ENCODE measurements at regions not wholly inside any gene's neighbourhood (a gene's known extent, or its start where the extent isn't known, plus 50 kb on each side); places are given as distances from the start of the nearest gene placed in this dataset.

- DNase-seq (ENCODE audit: low read depth in 2 of 2) = no peak
Measured at GRCh38 chr10:111354859-111355258, 278.0 kb downstream of the ADRA2A start.

DNA sequence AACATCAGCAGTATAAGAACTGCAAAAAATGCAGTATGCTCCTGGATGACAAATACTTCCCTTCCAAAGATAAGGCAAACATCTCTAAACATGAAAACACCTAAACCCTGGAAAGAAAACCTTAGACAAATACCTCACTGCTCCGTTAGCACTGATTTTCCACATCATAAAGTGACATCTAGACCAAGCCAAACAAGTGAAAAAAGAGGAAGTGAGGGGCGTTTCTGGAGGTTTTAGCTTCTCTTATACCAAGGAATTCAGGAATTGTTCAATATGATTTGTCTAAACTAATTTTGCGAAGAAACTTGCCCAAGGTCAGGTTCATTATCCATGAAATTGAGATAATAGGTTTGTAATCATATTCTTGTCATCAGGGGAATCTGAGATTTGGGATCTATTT lies 279.7 kb downstream of the ADRA2A start:
- no peak for DNase-seq (ENCODE audit: low read depth in 2 of 2)

- no peak for DNase-seq (ENCODE audit: low read depth in 2 of 2)
Measured at GRCh38 chr10:111357859-111358258, 281.0 kb downstream of the ADRA2A start.

DNA sequence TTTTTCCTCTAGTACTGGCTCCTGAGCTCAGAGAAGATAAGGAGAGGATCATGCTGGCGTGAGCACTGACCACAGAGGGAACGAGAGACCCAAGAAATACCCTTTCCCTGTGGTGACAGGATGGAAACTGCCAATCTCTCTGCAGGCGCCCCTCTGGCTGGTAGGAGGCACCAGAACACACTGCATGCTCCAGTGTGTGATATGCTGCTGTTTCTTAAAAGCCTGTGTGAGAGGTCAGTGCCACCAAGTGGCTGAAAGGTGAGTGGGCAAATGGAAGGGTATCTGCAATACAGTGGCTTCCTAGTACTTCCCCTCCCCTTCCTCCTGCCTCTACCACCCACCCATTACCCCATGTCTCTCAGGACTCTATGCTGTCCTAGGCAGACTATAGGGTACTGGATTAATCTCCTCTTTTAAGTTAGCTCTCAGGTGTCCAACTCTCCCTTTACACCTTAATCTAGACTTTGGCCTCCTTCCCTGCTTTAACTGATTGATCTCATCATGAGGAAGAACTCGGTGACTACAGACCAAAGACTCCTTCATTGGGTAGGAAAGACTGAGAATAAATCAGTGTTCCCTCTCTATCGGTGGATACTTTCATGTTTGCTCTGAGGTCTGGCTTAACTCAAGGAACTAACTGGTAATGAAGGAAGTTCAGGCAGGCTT lies 283.6 kb downstream of the ADRA2A start:
- no peak for DNase-seq (ENCODE audit: low read depth in 2 of 2)

- no peak for DNase-seq (ENCODE audit: low read depth in 2 of 2)
Measured at GRCh38 chr10:111367531-111367930, 290.7 kb downstream of the ADRA2A start.

- no peak for DNase-seq (ENCODE audit: low read depth in 2 of 2)
Measured at GRCh38 chr10:111370101-111370500, 293.3 kb downstream of the ADRA2A start.

DNA sequence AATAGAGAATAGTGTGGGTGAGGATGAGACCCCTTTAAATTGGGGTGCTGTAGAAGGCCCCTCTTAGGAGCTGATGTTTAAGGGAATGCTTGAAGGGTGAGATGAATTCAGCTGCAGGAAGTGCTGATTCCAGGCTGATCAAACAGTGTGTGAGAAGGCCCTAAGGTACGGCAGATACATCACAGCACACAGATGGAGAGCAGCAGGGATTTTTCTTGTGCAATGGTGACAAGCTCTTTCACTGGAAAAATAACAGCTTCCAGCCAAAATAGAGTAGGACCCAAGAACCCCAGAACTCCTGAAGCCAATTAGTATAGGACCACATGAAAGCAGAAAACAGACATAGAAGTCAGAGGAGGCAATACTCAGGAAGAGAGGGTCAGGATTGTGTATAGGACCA lies 296.9 kb downstream of the ADRA2A start:
- DNase-seq (ENCODE audit: low read depth in 2 of 2) = no peak

DNA sequence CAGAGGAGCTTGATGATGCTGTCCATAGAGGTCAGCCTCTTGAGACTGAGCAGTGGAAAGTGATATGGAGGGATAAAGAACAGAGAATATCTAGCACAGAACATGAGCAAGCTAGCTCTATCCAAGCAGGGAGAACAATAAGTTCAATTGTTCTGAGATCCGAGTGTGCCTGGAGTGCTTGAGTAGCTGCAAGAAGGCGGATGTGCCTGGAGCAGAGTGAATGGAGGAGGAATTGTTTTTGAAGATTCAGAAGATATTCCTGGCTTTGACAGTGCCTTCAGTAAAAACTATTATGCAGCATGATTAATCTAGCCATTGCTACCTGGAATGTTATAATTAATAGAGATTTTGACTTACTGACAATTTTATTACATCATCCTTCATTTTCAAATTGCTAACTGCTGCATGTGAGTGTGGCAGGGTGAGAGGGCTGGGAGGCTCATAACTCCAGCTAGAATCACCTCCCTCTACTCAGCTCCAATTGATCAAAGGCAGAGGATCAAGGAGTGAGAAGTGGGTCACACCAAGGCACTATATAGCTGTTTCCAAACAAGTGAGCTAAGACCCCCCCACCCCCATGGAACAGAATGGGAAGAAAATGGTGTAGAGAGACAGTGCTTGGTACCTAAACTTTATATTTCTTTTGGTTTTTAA lies 302.8 kb downstream of the ADRA2A start:
- DNase-seq (ENCODE audit: low read depth in 2 of 2) = no peak

DNA sequence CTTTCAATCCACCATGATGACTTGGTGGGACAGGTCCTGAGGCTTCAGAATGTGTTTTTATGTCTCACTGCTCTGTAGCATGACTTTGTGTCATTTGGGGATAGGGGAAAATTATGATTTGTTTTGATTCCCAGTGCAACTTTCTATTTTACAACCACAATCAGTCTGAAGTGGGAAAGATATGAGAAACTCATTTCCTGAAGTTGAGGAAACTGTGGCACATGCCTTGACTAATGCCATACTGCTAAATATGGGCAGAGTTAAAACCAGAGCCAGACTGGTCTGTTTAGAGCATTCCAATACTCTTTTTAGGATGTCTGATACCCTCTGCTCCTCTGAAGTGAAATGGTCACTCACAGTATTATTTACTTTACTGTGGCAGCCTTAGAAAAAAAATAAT lies 307.7 kb downstream of the ADRA2A start:
- no peak for DNase-seq (ENCODE audit: low read depth in 2 of 2)

DNA sequence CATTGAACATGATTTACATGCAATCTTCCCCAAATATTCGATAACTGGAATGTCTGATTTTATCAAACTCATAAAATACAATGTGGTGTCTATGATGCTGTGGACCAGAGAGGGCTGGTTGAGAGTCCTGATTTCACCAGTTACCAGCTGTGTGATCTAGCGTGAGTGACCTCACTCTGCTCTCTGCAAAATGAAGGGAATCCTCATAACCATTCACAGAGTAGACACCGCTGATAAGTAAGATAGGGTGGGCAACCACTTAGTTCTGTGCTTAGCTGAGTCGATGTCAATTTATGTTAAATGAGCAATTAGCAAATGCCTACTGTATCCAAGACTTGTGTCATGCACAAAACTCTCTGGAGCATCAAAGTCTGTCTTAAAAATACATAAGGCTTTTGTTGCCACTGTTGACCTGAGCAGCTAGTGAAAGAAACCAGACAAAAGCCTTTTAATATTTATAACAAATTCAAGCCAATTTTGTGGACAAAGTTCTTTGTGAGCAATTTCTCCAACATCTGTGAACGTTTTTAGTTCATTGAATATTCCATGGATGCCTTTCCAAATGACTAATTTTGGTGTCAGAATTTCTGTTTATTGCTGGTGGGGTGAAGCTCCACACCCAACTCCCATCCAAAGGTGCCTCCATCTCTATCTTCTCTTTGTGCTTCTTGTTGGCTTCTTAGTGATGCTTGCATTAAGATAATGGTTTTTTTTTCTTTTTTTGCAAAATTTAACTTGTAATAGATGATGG lies 314.2 kb downstream of the ADRA2A start:
- DNase-seq (ENCODE audit: low read depth in 2 of 2) = no peak

- DNase-seq (ENCODE audit: low read depth in 2 of 2) = no peak
Measured at GRCh38 chr10:111392159-111392558, 315.3 kb downstream of the ADRA2A start.

- no peak for DNase-seq (ENCODE audit: low read depth in 2 of 2)
Measured at GRCh38 chr10:111392910-111393309, 316.1 kb downstream of the ADRA2A start.

DNA sequence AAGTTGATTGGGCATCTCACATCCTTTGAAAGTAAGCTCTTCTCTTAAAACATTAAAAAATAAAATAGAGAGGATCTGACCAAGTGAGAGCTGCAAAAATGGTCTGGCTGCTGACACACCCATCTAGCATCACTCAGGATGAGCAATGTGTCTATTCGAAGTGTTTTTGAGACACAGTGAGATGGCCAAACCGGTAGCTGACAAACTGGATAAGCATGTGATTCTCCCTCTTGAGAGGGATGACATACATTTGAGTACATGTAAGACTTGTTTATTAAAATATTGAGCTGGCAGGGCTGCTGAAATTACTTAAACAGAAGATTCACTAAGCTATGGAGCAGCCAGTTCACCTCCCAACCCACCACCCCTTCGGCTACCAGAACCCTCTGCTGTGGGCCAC lies 333.9 kb downstream of the ADRA2A start:
- DNase-seq (ENCODE audit: low read depth in 2 of 2) = no peak

DNA sequence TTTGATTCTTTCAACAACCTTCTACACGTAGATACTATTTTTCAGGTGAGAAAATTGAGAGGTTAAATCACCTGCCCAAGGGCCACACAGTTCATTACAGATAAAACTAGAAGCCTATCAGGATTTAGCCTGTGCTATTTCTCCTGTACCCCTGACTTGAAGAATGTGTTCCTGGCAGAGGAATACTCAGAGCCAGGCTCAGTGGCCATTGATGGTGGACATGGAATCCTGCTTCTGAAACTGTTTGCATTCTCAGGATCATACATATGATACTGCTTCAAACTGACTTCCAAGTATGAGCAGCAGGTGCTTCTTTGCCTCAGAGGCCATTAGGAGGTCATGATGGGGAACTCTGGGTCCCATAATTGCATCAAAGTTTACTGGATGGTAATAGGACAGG lies 348.6 kb downstream of the ADRA2A start:
- DNase-seq (ENCODE audit: low read depth in 2 of 2) = no peak

GRCh38 chr10:111429288-111430028 lies 352.6 kb downstream of the ADRA2A start:
- DNase-seq (ENCODE audit: low read depth in 2 of 2) = no peak

DNA sequence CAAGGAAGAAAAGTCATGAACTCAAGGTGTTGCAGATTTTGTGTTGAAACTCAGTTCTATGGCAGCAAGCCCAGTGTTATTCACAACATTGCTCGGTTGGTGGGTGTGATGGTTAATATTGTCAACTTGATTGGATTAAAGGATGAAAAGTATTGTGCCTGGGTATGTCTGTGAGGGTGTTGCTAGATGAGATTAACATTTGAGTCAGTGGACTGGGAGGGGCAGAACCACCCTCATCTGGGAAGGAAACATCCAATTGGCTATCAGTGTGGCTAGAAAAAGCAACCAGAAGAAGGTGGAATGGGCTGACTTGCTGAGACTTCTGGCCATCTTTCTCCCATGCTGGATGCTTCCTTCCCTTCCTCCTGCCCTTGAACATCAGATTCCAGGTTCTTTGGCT lies 353.2 kb downstream of the ADRA2A start:
- DNase-seq (ENCODE audit: low read depth in 2 of 2) = no peak

DNA sequence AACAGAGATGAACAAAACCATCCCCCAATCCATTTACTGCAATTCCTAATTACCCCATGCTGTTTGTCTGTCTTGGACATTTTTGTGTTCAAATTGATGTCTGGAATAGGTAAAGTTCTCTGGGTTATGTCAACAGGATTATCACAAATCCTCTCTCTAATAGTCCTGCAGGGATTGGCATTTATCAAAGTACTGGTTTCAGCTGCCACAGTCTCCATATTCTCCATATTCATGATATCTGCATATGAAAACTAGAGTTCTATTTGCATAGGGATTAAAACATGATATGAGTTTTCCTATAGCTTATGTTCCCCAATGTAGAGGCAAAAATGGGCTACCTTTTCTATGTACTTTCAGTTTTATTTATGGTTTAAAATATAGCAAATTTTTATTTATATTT lies 355.8 kb downstream of the ADRA2A start:
- DNase-seq (ENCODE audit: low read depth in 2 of 2) = no peak

GRCh38 chr10:111435871-111436270 lies 359.0 kb downstream of the ADRA2A start:
- no peak for DNase-seq (ENCODE audit: low read depth in 2 of 2)

GRCh38 chr10:111439034-111439842 lies 362.4 kb downstream of the ADRA2A start:
- DNase-seq (ENCODE audit: low read depth in 2 of 2) = no peak

DNA sequence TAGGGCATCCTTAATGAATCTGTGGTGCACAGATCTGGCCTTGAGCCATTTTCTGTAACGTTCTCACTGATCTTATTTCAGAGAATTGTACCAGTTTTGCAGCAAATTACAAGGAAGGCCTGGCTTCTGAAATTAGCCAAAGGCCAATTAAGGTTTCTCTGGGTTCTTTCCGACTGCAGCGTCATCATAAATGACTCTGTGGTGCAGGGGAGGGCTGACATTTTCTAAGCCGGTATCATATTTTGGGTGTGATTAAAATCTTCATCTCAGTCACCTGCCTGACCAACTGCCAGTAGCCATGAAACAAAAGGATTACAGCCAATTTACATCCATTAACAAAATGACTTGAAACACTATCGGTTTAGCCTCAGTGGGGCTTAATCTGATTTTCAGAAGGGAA lies 363.7 kb downstream of the ADRA2A start:
- no peak for DNase-seq (ENCODE audit: low read depth in 2 of 2)

DNA sequence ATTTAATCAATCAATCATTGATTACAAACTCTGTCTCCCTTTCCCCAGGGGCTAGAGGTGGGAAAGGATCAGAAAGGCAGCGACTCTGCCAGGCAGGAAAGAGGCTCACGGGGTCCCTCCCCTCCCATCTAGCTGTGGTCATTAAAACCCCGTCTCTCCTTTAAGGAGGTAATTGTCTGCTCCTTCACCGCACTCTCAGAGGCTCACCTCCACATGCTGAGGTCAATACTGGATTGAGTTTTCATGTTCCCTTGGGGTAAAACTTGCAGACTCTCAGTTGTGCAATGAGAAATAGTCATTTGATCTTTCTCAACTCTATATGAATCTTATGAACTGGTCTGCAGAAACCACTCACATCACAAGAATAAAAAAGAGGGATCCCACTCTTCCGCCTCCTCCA lies 368.8 kb downstream of the ADRA2A start:
- DNase-seq (ENCODE audit: low read depth in 2 of 2) = no peak

- DNase-seq (ENCODE audit: low read depth in 2 of 2) = no peak
Measured at GRCh38 chr10:111446966-111447365, 370.1 kb downstream of the ADRA2A start.

Data from stimulated activated CD8-positive, alpha-beta memory T cell treated with anti-CD3 and anti-CD28 coated beads, Interleukin-2, amount 100 ng/mL, for 1 hour (primary cell).